ENCODE measurements at regions not wholly inside any gene's neighbourhood (a gene's known extent, or its start where the extent isn't known, plus 50 kb on each side); places are given as distances from the start of the nearest gene placed in this dataset.
A peak's percentile ranks its signal among the peaks of the same experiment; 100 is the strongest.

- no peak for DNase-seq (ENCODE audit: low spot score)
These were observed 76.5 kb upstream of the CDH5 start for GRCh38 chr16:66289986-66290385.

GRCh38 chr16:66289051-66289680, 77.3 kb upstream of the CDH5 start:
- DNase-seq (ENCODE audit: low spot score), result no peak

GRCh38 chr16:66287926-66288325, 78.6 kb upstream of the CDH5 start:
- no peak for DNase-seq (ENCODE audit: low spot score)

GRCh38 chr16:66287416-66287815, 79.1 kb upstream of the CDH5 start:
- no peak for DNase-seq (ENCODE audit: low spot score)

GRCh38 chr16:66286527-66286926, 80.0 kb upstream of the CDH5 start:
- no peak for DNase-seq (ENCODE audit: low spot score)

- peak; percentile 49 for DNase-seq (ENCODE audit: low spot score)
These were observed 87.8 kb upstream of the CDH5 start for GRCh38 chr16:66278604-66279262.

- DNase-seq (ENCODE audit: low spot score), result peak; percentile 26
These were observed 88.4 kb upstream of the CDH5 start for GRCh38 chr16:66278111-66278531.

GRCh38 chr16:66277311-66278070, 89.0 kb upstream of the CDH5 start:
- DNase-seq (ENCODE audit: low spot score), result no peak

- DNase-seq (ENCODE audit: low spot score), result peak; percentile 50
These were observed 90.6 kb upstream of the CDH5 start for GRCh38 chr16:66275775-66276428.

GRCh38 chr16:66274335-66275110, 92.0 kb upstream of the CDH5 start:
- peak; percentile 47 for DNase-seq (ENCODE audit: low spot score)

GRCh38 chr16:66273644-66274334, 92.7 kb upstream of the CDH5 start:
- DNase-seq (ENCODE audit: low spot score), result peak; percentile 19

GRCh38 chr16:66273053-66273452, 93.4 kb upstream of the CDH5 start:
- no peak for DNase-seq (ENCODE audit: low spot score)

GRCh38 chr16:66272461-66272860, 94.0 kb upstream of the CDH5 start:
- no peak for DNase-seq (ENCODE audit: low spot score)

GRCh38 chr16:66271074-66272060, 95.1 kb upstream of the CDH5 start:
- no peak for DNase-seq (ENCODE audit: low spot score)

GRCh38 chr16:66270333-66270927, 96.1 kb upstream of the CDH5 start:
- DNase-seq (ENCODE audit: low spot score), result peak; percentile 61

- DNase-seq (ENCODE audit: low spot score), result no peak
These were observed 96.7 kb upstream of the CDH5 start for GRCh38 chr16:66269617-66270332.

- DNase-seq (ENCODE audit: low spot score), result no peak
These were observed 99.0 kb upstream of the CDH5 start for GRCh38 chr16:66267292-66268014.
